GM21576 (cell line): ENCODE measurements at regions not wholly inside any gene's neighbourhood (a gene's known extent, or its start where the extent isn't known, plus 50 kb on each side); places are given as distances from the start of the nearest gene placed in this dataset.
A peak's percentile ranks its signal among the peaks of the same experiment; 100 is the strongest.
"Not testable (repeated sequence)": the region's sequence is repeated elsewhere in the genome, so short reads cannot be mapped to it uniquely, and the experiment has no call there.

Experiments
- ATAC-seq: cut with Tn5 transposase; IDR thresholded peaks from one replicate; pipeline ENCODE4 v1.9.1; 2021; ENCODE audit warnings: mild to moderate bottlenecking, moderate library complexity; ENCODE audit not compliant: unreplicated experiment

- ATAC-seq, result no peak
Measured at GRCh38 chr1:112855152-112855828, 100.7 kb downstream of the SLC16A1 start.

DNA sequence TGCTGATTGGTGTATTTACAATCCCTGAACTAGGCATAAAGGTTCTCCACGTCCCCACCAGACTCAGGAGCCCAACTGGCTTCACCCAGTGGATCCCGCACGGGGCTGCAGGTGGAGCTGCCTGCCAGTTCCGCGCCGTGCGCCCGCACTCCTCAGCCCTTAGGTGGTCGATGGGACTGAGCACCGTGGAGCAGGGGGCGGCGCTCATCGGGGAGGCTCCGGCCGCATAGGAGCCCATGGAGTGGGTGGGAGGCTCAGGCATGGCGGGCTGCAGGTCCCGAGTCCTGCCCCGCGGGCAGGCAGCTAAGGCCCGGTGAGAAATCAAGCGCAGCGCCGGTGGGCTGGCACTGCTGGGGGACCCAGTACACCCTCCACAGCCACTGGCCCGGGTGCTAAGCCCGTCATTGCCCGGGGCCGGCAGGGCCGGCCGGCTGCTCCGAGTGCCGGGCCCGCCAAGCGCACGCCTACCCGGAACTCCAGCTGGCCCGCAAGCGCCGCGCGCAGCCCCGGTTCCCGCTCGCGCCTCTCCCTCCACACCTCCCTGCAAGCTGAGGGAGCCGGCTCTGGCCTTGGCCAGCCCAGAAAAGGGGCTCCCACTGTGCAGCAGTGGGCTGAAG lies 101.5 kb downstream of the SLC16A1 start:
- not testable (repeated sequence) for ATAC-seq

- ATAC-seq, result not testable (repeated sequence)
Measured at GRCh38 chr1:112853915-112854314, 102.1 kb downstream of the SLC16A1 start.

DNA sequence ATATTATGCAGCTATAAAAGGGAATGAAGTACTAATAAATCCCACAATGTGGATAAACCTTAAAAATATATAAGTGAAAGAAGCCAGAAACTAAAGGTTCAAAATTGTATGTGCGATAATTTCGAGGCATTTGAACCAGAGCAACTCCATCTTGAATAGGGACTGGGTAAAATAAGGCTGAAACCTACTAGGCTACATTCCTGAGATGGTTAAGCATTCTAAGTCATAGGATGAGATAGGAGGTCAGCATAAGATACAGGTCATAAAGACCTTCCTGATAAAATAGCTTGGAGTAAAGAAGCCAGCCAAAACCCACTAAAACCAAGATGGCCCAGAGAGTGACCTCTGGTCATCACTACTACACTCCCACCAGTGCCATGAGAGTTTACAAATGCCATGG lies 103.1 kb downstream of the SLC16A1 start:
- no peak for ATAC-seq

- no peak for ATAC-seq
Measured at GRCh38 chr1:112852276-112852675, 103.7 kb downstream of the SLC16A1 start.

GRCh38 chr1:112850034-112850757 lies 105.8 kb downstream of the SLC16A1 start:
- no peak for ATAC-seq

GRCh38 chr1:112849425-112850033 lies 106.5 kb downstream of the SLC16A1 start:
- no peak for ATAC-seq

- ATAC-seq, result no peak
Measured at GRCh38 chr1:112841825-112842224, 114.2 kb downstream of the SLC16A1 start.

DNA sequence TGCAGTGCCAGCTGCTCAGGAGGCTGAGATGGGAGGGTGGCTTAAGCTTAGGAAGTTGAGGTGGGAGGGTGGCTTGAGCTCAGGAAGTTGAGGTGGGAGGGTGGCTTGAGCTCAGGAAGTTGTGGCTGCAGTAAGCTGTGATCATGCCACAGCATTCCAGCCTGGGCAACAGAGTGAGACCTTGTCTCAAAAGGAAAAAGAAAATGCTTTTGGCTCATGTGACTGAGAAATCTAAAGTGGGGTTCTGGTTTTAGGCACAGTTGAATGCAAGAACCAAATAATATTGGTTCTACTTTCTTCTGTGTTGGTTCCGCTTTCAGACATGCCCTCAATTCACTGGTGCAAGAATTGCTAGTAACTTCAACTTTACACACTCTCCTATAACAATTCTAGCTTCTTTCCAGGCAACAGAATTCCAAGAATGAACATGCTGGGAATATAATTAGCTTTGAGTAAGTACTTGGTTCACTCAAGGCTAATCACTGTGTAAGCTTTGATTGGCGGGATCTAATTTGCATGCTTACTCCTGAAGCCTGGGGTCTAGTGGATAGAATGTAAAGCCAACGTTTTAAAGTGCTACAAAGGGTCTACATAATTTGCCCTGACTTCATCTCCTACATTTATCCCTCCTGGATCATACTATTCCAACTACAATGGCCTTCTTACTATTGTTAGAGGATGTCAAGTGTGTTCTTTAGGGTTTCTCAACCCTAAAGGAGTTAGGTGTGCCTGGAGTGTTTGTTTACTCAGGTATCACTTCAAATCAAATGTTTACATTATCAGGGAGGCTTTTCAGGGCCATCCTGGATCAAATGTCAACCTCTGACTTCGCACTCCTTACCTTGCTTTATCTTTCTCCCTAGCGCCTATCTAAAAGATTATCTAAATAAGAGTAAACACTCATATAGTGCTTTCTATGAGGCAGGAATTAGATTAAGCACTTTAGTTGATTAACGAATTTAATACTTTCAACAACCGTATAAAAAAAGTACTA lies 115.1 kb downstream of the SLC16A1 start:
- ATAC-seq, result peak; percentile 63

GRCh38 chr1:112836642-112837041 lies 119.4 kb downstream of the SLC16A1 start:
- ATAC-seq, result no peak

- no peak for ATAC-seq
Measured at GRCh38 chr1:112833806-112834205, 118.7 kb upstream of the PPM1J start.

DNA sequence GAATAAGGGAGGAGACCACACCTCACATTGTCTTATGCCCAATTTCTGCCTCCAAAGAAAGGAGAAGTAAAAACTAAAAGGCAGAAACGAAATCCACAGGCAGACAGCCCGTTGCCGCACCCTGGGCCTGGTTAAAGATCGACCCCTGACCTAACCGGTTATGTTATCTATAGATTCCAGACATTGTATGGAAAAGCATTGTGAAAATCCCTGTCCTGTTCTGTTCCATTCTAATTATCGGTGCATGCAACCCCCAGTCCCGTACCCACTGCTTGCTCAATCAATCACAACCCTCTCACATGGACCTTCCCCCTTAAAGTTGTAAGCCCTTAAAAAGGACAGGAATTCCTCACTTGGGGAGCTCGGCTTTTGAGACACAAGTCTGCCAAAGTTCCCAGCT lies 117.1 kb upstream of the PPM1J start:
- not testable (repeated sequence) for ATAC-seq

GRCh38 chr1:112829691-112830090 lies 114.6 kb upstream of the PPM1J start:
- not testable (repeated sequence) for ATAC-seq

DNA sequence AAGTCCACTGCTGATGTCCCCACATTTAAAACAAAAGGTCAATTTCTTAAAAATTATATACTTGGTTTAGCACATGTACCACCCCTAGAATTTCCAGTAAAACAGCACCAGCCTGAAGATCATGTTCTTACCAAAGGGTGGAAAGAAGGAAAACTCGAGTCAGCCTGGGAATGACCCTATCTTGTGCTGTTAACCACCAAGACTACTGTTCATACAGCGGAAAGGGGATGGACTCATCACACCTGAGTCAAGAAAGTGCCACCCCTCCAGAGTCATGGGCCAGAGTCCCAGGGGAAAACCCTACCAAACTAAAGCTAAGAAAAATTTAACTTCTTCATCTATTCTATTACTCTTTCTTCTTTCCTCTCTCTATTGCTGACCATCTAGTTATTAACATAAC lies 113.6 kb upstream of the PPM1J start:
- no peak for ATAC-seq

GRCh38 chr1:112827391-112827790 lies 112.3 kb upstream of the PPM1J start:
- not testable (repeated sequence) for ATAC-seq

DNA sequence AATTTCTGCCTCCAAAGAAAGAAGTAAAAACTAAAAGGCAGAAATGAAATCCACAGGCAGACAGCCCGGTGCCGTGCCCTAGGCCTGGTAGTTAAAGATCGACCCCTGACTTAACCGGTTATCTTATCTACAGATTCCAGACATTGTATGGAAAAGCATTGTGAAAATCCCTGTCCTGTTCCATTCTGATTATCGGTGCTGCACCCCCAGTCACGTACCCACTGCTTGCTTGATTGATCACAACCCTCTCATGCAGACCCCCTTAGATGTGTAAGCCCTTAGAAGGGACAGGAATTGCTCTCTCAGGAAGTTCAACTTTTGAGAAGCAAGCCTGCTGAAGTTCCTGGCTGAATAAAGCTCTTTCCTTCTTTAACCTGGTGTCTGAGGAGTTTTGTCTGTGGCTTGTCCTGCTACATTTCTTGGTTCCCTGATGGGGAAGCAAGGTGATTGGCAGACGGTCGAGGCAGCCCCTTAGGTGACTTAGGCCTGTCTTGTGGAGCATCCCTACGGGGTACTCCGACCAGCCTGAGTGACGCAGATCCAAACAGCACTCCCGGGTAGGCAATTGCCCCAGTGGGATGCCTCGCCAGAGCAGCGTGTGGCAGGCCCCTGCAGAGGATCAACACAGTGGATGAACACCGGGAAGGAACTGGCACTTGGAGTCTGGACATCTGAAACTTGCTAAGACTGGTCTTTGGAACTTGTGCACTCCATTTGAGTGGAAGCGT lies 111.2 kb upstream of the PPM1J start:
- no peak for ATAC-seq

- not testable (repeated sequence) for ATAC-seq
Measured at GRCh38 chr1:112825563-112826216, 110.6 kb upstream of the PPM1J start.

DNA sequence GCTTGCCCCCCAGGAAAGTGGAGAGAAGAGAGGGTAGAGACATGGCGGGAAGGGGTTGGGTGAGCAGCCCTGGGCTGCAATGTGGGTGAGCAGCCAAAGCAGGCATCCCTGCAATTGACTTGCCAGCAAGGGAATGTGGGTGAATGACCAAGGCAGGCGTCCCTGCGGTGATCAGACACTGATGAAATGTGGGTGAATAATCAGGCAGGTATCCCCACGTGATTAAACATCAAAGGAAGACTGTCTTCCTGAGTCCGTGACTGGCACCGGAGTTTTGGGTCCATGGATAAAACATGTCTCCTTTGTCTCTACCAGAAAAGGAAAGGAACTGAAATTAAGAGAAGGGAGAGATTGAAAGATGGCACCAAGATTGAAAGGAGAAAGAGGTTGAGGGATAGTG lies 109.9 kb upstream of the PPM1J start:
- not testable (repeated sequence) for ATAC-seq
